IMR-90 (cell line): ENCODE measurements at regions not wholly inside any gene's neighbourhood (a gene's known extent, or its start where the extent isn't known, plus 50 kb on each side); places are given as distances from the start of the nearest gene placed in this dataset.

Experiments used
- MXI1 ChIP-seq: IDR thresholded peaks from 2 replicates; pipeline ENCODE4 v1.6.1; 2012; ENCODE audit warnings: low read depth, mild to moderate bottlenecking, low read length, moderate library complexity, borderline replicate concordance
- POLR2A ChIP-seq: IDR thresholded peaks from 2 replicates; pipeline ENCODE4 v1.6.1; 2012; ENCODE audit warnings: mild to moderate bottlenecking, low read depth, low read length
- RAD21 ChIP-seq: IDR thresholded peaks from 2 replicates; pipeline ENCODE4 v1.6.1; 2012; ENCODE audit warnings: low read length, improper control_type of control experiment

- TF ChIP-seq RAD21: no peak
- TF ChIP-seq MXI1: no peak
- no peak for TF ChIP-seq POLR2A
Observed at GRCh38 chrX:1836683-1837082, 221.8 kb downstream of the ASMT start.
